NK-92 (cell line): ENCODE measurements at regions not wholly inside any gene's neighbourhood (a gene's known extent, or its start where the extent isn't known, plus 50 kb on each side); places are given as distances from the start of the nearest gene placed in this dataset.

ENCODE experiments used
- DNase-seq: peaks from one replicate; lab custom pipeline; 2025; ENCODE audit not compliant: unreplicated experiment; lab: John Stamatoyannopoulos, UW

- DNase-seq: no peak
Observed at GRCh38 chr9:129390541-129390940, 212.5 kb upstream of the IER5L start.

GRCh38 chr9:129387822-129388221 lies 209.8 kb upstream of the IER5L start:
- no peak for DNase-seq

GRCh38 chr9:129386812-129387177 lies 208.7 kb upstream of the IER5L start:
- DNase-seq: no peak

- no peak for DNase-seq
Observed at GRCh38 chr9:129385211-129385934, 207.3 kb upstream of the IER5L start.

- no peak for DNase-seq
Observed at GRCh38 chr9:129384491-129385210, 206.6 kb upstream of the IER5L start.

- no peak for DNase-seq
Observed at GRCh38 chr9:129383561-129384490, 205.8 kb upstream of the IER5L start.

- no peak for DNase-seq
Observed at GRCh38 chr9:129383019-129383560, 205.0 kb upstream of the IER5L start.

- no peak for DNase-seq
Observed at GRCh38 chr9:129382281-129383018, 204.4 kb upstream of the IER5L start.

- no peak for DNase-seq
Observed at GRCh38 chr9:129381481-129381957, 203.5 kb upstream of the IER5L start.

- no peak for DNase-seq
Observed at GRCh38 chr9:129380961-129381401, 202.9 kb upstream of the IER5L start.

GRCh38 chr9:129379886-129380285 lies 201.8 kb upstream of the IER5L start:
- no peak for DNase-seq

- no peak for DNase-seq
Observed at GRCh38 chr9:129379181-129379836, 201.2 kb upstream of the IER5L start.

GRCh38 chr9:129377931-129378661 lies 200.0 kb upstream of the IER5L start:
- no peak for DNase-seq

GRCh38 chr9:129377181-129377580 lies 199.1 kb upstream of the IER5L start:
- DNase-seq: no peak

GRCh38 chr9:129375845-129376244 lies 197.8 kb upstream of the IER5L start:
- DNase-seq: no peak

GRCh38 chr9:129374651-129375050 lies 196.6 kb upstream of the IER5L start:
- DNase-seq: no peak

GRCh38 chr9:129374231-129374630 lies 196.2 kb upstream of the IER5L start:
- no peak for DNase-seq

GRCh38 chr9:129373361-129373760 lies 195.3 kb upstream of the IER5L start:
- DNase-seq: no peak

GRCh38 chr9:129370770-129371169 lies 192.7 kb upstream of the IER5L start:
- no peak for DNase-seq
